ENCODE measurements at regions not wholly inside any gene's neighbourhood (a gene's known extent, or its start where the extent isn't known, plus 50 kb on each side); places are given as distances from the start of the nearest gene placed in this dataset.

DNA sequence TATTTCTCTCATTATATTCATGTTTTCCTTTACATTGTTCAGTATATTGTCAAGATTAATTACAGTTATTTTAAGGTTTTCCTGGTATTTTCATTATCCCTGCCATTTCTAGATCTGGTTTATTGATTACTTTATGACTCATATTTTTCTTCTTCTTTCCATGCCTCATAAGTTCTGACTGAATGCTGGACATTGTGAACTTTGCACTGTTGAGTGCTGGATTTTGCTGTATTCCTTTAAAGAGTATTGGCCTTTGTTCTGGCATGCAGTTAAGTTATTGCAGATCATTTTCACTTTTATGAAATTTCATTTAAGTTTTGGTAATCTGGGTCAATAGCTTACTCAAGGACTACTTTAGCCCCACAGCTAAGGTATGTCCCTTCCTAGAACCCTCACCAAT, 73.1 kb downstream of the KLF6 start:
- H3K9me1 ChIP-seq (replicated peaks; ENCODE audit: control insufficient read depth, extremely low read depth, insufficient read depth, low read length) = no peaks in the 10 kb centered on the region
- H3K9me3 ChIP-seq (replicated peaks; ENCODE audit: control insufficient read depth, insufficient read depth, low read length) = no peaks in the 10 kb centered on the region
- H3K4me2 ChIP-seq (ENCODE audit: insufficient read depth, low read length) = no peak overlapping the region
- H3K9ac ChIP-seq (replicated peaks; ENCODE audit: extremely low read depth, insufficient read depth, low read length) = no peak overlapping the region
- ChIA-PET POLR2A (no interaction called here), CTCF (interaction anchor here (1.0 kb wide), 1 partner anchor 13 kb away, joined by 3 read pairs; no protein-coding TSS in a partner anchor)
- H3K27ac ChIP-seq (ENCODE audit: insufficient read depth, low read depth, low read length) = no peak overlapping the region
- no peaks in the 10 kb centered on the region for H3K36me3 ChIP-seq (ENCODE audit: control insufficient read depth in 2 of 2, extremely low read depth in 1 of 2, insufficient read depth in 2 of 2, low read length in 2 of 2)
- no peaks in the 10 kb centered on the region for H4K20me1 ChIP-seq (replicated peaks; ENCODE audit: control insufficient read depth, extremely low read depth, insufficient read depth, low read length)
- TF ChIP-seq EZH2 (IDR thresholded peaks at IDR 0.05; ENCODE audit: borderline replicate concordance, low read depth, low read length, severe bottlenecking) = no peak
- TF ChIP-seq FOS (IDR thresholded peaks at IDR 0.05; ENCODE audit: borderline replicate concordance, insufficient read depth, low read length) = no peak
- no peak for TF ChIP-seq GATA2 (IDR thresholded peaks at IDR 0.05; ENCODE audit: insufficient read depth, insufficient read length, low read depth, low read length)
- no peak for TF ChIP-seq MYC (IDR thresholded peaks at IDR 0.05; ENCODE audit: low read depth, low read length)
- dilution Hi-C loops (cut with MboI; ENCODE audit: extremely low pct_ligation_motif_present, low sequenced_read_pairs) (no loop called here), intact Hi-C loops (cut with micrococcal nuclease) (no loop called here)
- DNase-seq (ENCODE audit: low read depth, low spot score) = no peak
- no peak for FAIRE-seq
- no peaks in the 10 kb centered on the region for H3K4me1 ChIP-seq (ENCODE audit: control insufficient read depth, extremely low read depth, insufficient read depth, low read length)
- H3K27me3 ChIP-seq (ENCODE audit: control insufficient read depth in 2 of 2, insufficient read depth in 2 of 2, low read length in 2 of 2) = no peaks in the 10 kb centered on the region
- no TSS peak for BruUV-seq (replicated peaks)
- H2AFZ ChIP-seq (ENCODE audit: low read depth, low read length) = no peak overlapping the region
- H3K4me3 ChIP-seq (replicated peaks in 1 of 3; ENCODE audit: insufficient read depth in 1 of 3, low read depth in 1 of 3, low read length in 3 of 3) = no peak overlapping the region
- H3K79me2 ChIP-seq (ENCODE audit: control insufficient read depth, insufficient read depth, low read length) = no peaks in the 10 kb centered on the region

- intact Hi-C loops (cut with micrococcal nuclease) (no loop called here), dilution Hi-C loops (cut with MboI; ENCODE audit: extremely low pct_ligation_motif_present, low sequenced_read_pairs) (no loop called here)
- H3K79me2 ChIP-seq (ENCODE audit: control insufficient read depth, insufficient read depth, low read length) = no peaks in the 10 kb centered on the region
- H3K4me1 ChIP-seq (ENCODE audit: control insufficient read depth, extremely low read depth, insufficient read depth, low read length) = no peaks in the 10 kb centered on the region
- no peak for FAIRE-seq
- ChIA-PET POLR2A (no interaction called here), CTCF (no interaction called here)
- H3K4me2 ChIP-seq (ENCODE audit: insufficient read depth, low read length) = no peak overlapping the region
- H3K9ac ChIP-seq (replicated peaks; ENCODE audit: extremely low read depth, insufficient read depth, low read length) = no peak overlapping the region
- no peak overlapping the region for H3K4me3 ChIP-seq (replicated peaks in 1 of 3; ENCODE audit: insufficient read depth in 1 of 3, low read depth in 1 of 3, low read length in 3 of 3)
- no peaks in the 10 kb centered on the region for H3K27me3 ChIP-seq (ENCODE audit: control insufficient read depth in 2 of 2, insufficient read depth in 2 of 2, low read length in 2 of 2)
- no peaks in the 10 kb centered on the region for H3K36me3 ChIP-seq (ENCODE audit: control insufficient read depth in 2 of 2, extremely low read depth in 1 of 2, insufficient read depth in 2 of 2, low read length in 2 of 2)
- no TSS peak for BruUV-seq (replicated peaks)
- no peak overlapping the region for H2AFZ ChIP-seq (ENCODE audit: low read depth, low read length)
- H3K27ac ChIP-seq (ENCODE audit: insufficient read depth, low read depth, low read length) = no peak overlapping the region
- H3K9me3 ChIP-seq (replicated peaks; ENCODE audit: control insufficient read depth, insufficient read depth, low read length) = no peaks in the 10 kb centered on the region
- H3K9me1 ChIP-seq (replicated peaks; ENCODE audit: control insufficient read depth, extremely low read depth, insufficient read depth, low read length) = no peaks in the 10 kb centered on the region
- no peak for DNase-seq (ENCODE audit: low read depth, low spot score)
- H4K20me1 ChIP-seq (replicated peaks; ENCODE audit: control insufficient read depth, extremely low read depth, insufficient read depth, low read length) = no peaks in the 10 kb centered on the region
- TF ChIP-seq, protein P1, sequence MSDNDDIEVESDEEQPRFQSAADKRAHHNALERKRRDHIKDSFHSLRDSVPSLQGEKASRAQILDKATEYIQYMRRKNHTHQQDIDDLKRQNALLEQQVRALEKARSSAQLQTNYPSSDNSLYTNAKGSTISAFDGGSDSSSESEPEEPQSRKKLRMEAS (IDR thresholded peaks at IDR 0.05; ENCODE audit: insufficient read depth, insufficient read length) = peak; percentile 1
- TF ChIP-seq EZH2 (IDR thresholded peaks at IDR 0.05; ENCODE audit: borderline replicate concordance, low read depth, low read length, severe bottlenecking) = no peak
These were observed 74.2 kb downstream of the KLF6 start for GRCh38 chr10:3710764-3711163.
